ENCODE measurements at regions not wholly inside any gene's neighbourhood (a gene's known extent, or its start where the extent isn't known, plus 50 kb on each side); places are given as distances from the start of the nearest gene placed in this dataset.

DNA sequence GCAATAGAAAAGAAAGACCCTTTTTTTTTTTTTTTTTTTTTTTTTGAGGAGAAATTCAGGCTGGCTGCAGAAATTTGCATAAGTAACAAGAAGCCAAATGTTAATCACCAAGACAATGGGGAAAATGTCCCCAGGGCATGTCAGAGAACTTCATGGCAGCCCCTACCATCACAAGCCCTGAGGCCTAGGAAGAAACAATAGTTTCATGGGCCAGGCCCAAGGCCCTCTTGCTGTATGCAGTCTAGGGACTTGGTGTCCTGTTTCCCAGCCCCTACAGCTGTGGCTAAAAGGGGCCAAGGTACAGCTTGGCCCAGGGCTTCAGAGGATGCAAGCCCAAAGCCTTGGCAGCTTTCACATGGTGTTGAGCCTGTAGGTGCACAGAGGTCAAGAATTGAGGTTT lies 88.4 kb upstream of the TPP2 start:
- no peak for TF ChIP-seq RFX5 (IDR thresholded peaks at IDR 0.05; ENCODE audit: low read depth, low read length)
- TF ChIP-seq, protein P1, sequence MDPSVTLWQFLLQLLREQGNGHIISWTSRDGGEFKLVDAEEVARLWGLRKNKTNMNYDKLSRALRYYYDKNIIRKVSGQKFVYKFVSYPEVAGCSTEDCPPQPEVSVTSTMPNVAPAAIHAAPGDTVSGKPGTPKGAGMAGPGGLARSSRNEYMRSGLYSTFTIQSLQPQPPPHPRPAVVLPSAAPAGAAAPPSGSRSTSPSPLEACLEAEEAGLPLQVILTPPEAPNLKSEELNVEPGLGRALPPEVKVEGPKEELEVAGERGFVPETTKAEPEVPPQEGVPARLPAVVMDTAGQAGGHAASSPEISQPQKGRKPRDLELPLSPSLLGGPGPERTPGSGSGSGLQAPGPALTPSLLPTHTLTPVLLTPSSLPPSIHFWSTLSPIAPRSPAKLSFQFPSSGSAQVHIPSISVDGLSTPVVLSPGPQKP (IDR thresholded peaks at IDR 0.05; ENCODE audit: borderline replicate concordance, low read depth, low read length): no peak
- no peak for TF ChIP-seq POLR2A (IDR thresholded peaks at IDR 0.05; ENCODE audit: low read depth, low read length)
- Histone ChIP-seq H4K91ac (ENCODE audit: insufficient read depth, low read depth, low read length) (no peak overlapping the region), H3K4ac (ENCODE audit: low read depth, low read length) (no peak overlapping the region), H3K9me1 (ENCODE audit: insufficient read depth, low read length) (no peaks in the 10 kb centered on the region), H4K8ac (ENCODE audit: low read depth in 2 of 2, low read length in 2 of 2) (no peak overlapping the region), H2AK9ac (replicated peaks; ENCODE audit: low read depth, low read length, poor library complexity) (no peak overlapping the region), H3K79me1 (ENCODE audit: low read depth in 1 of 2, low read length in 2 of 2) (no peaks in the 10 kb centered on the region), H4K20me1 (ENCODE audit: insufficient read depth, low read length) (no peaks in the 10 kb centered on the region), H3K36me3 (ENCODE audit: control insufficient read depth, insufficient read depth, low read length) (no peaks in the 10 kb centered on the region), H2AK5ac (ENCODE audit: low read depth, low read length) (no peak overlapping the region), H2BK5ac (ENCODE audit: low read depth, low read length, poor library complexity, severe bottlenecking) (no peak overlapping the region), H3K4me1 (ENCODE audit: control insufficient read depth, insufficient read depth, low read length) (no peaks in the 10 kb centered on the region), H3K23ac (ENCODE audit: low read depth, low read length) (no peak overlapping the region), H4K5ac (ENCODE audit: low read depth, low read length) (no peak overlapping the region), H3K56ac (ENCODE audit: extremely low read depth, insufficient read depth, low read length) (no peak overlapping the region), H3K4me3 (ENCODE audit: insufficient read depth, low read depth, low read length) (no peak overlapping the region), H2BK20ac (ENCODE audit: low read depth, low read length) (no peak overlapping the region), H3K9me3 (ENCODE audit: control insufficient read depth, insufficient read depth, low read length) (no peaks in the 10 kb centered on the region), H3K18ac (ENCODE audit: low read depth, low read length) (no peak overlapping the region), H2AFZ (replicated peaks; ENCODE audit: low read length, poor library complexity) (no peak overlapping the region), H3K9ac (ENCODE audit: low read depth, low read length) (no peak overlapping the region), H3K27ac (ENCODE audit: insufficient read depth, low read length) (no peak overlapping the region), H3K4me2 (ENCODE audit: low read depth, low read length) (no peak overlapping the region), H2BK15ac (ENCODE audit: low read depth, low read length) (no peak overlapping the region), H3K27me3 (ENCODE audit: control insufficient read depth, insufficient read depth, low read length) (no peaks in the 10 kb centered on the region), H3K14ac (replicated peaks; ENCODE audit: low read depth, low read length) (no peak overlapping the region), H2BK120ac (ENCODE audit: low read depth, low read length) (no peak overlapping the region)
- in situ Hi-C loops (cut with MboI; ENCODE audit: low sequenced_read_pairs) (no loop called here), dilution Hi-C loops (cut with HindIII; ENCODE audit: low sequenced_read_pairs, unreplicated experiment) (no loop called here), intact Hi-C loops (cut with micrococcal nuclease) (no loop called here)
- ChIA-PET CTCF (no interaction called here), POLR2A (ENCODE audit: unreplicated experiment) (no interaction called here)
- no peak for DNase-seq
- ATAC-seq (ENCODE audit: low read depth): no peak
- no TSS peak for BruUV-seq (replicated peaks)

Measured in IMR-90 (cell line).